Esophagus muscularis mucosa (tissue), 3 donors: ENCODE measurements at regions not wholly inside any gene's neighbourhood (a gene's known extent, or its start where the extent isn't known, plus 50 kb on each side); places are given as distances from the start of the nearest gene placed in this dataset.

Experiments used
- POLR2A ChIP-seq: fragments of 450-650 bp; IDR thresholded peaks from one replicate; pipeline ENCODE4 v1.6.1; 2017; ENCODE audit warnings: antibody characterized with exemption, moderate library complexity, mild to moderate bottlenecking, low read depth
- TF ChIP-seq, protein P1 (sequence below), 3 experiments: fragments of 200-600 bp in 2 of 3; fragments of 450-650 bp in 1 of 3; sonication (generic) in 2 of 3; IDR thresholded peaks; one replicate each; pipeline ENCODE4 v1.5.1; 2017 to 2019; ENCODE audit warnings: antibody characterized with exemption in 3 of 3, mild to moderate bottlenecking in 2 of 3, moderate library complexity in 1 of 3

DNA sequence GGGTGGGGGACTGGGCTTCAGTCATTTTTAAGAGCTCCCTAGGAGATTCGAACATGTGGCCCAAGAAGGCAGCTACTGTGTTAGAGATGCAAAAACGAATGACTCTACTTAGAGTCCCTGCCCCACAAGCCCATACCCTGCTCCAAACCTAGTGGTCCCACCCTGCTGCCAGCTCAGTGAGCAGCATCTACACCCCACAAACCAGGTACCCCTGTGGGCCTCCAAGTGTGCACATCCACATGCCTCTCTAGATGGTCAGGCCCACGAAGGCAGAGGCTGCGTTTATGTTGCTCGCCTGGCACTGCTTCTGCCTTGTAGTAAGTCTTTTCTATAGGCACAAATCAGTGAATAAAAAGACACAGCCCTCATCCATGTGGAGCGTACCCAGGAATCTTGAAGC, 112.6 kb downstream of the PDCL3 start:
- TF ChIP-seq, protein P1, sequence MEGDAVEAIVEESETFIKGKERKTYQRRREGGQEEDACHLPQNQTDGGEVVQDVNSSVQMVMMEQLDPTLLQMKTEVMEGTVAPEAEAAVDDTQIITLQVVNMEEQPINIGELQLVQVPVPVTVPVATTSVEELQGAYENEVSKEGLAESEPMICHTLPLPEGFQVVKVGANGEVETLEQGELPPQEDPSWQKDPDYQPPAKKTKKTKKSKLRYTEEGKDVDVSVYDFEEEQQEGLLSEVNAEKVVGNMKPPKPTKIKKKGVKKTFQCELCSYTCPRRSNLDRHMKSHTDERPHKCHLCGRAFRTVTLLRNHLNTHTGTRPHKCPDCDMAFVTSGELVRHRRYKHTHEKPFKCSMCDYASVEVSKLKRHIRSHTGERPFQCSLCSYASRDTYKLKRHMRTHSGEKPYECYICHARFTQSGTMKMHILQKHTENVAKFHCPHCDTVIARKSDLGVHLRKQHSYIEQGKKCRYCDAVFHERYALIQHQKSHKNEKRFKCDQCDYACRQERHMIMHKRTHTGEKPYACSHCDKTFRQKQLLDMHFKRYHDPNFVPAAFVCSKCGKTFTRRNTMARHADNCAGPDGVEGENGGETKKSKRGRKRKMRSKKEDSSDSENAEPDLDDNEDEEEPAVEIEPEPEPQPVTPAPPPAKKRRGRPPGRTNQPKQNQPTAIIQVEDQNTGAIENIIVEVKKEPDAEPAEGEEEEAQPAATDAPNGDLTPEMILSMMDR (IDR thresholded peaks at IDR 0.05), result no peak
- no peak for TF ChIP-seq POLR2A
